Body of pancreas (tissue), 4 donors: ENCODE measurements at regions not wholly inside any gene's neighbourhood (a gene's known extent, or its start where the extent isn't known, plus 50 kb on each side); places are given as distances from the start of the nearest gene placed in this dataset.

Experiments used
- CTCF ChIP-seq, 7 experiments: fragments of 450-650 bp in 4 of 7; fragments of 200-600 bp in 3 of 7; sonication (generic) in 3 of 7; IDR thresholded peaks; one replicate each; pipeline ENCODE4 v1.5.1; 2016 to 2019; ENCODE audit warnings: antibody characterized with exemption in 7 of 7
- POLR2A ChIP-seq, 3 donors: fragments of 450-650 bp; IDR thresholded peaks; one replicate each; pipeline ENCODE4 v1.6.1; 2016; ENCODE audit warnings: antibody characterized with exemption in 3 of 3, mild to moderate bottlenecking in 2 of 3

- no peak for TF ChIP-seq CTCF (IDR thresholded peaks at IDR 0.05)
- no peak for TF ChIP-seq POLR2A (IDR thresholded peaks at IDR 0.05)
These were observed 453.8 kb upstream of the CNTN5 start for GRCh38 chr11:98566978-98567377.
